GM13977 (cell line): ENCODE measurements at regions not wholly inside any gene's neighbourhood (a gene's known extent, or its start where the extent isn't known, plus 50 kb on each side); places are given as distances from the start of the nearest gene placed in this dataset.

Experiments used
- DNase-seq: peaks from one replicate; pipeline ENCODE4 v3.0.0; 2012; ENCODE audit warnings: low spot score
- CTCF ChIP-seq: IDR thresholded peaks from 2 replicates; pipeline ENCODE4 v1.5.1; 2012; ENCODE audit warnings: mild to moderate bottlenecking, control low read depth; ENCODE audit not compliant: insufficient read depth; ENCODE audit errors: extremely low read depth, missing control alignments
- in situ Hi-C: fragments of 300-500 bp; cut with MboI; formaldehyde crosslinking; loops from one replicate; pipeline ENCODE4 v1.12.0; 2022; ENCODE audit warnings: low sequenced_read_pairs, low pct_unique_long_range_greater_than_20kb, mixed read lengths, inconsistent platforms; ENCODE audit not compliant: unreplicated experiment

GRCh38 chr3:180180795-180181194 is 144.1 kb upstream of the PEX5L start:
- no peak for DNase-seq

GRCh38 chr3:180181387-180181786 is 144.7 kb upstream of the PEX5L start:
- no peak for TF ChIP-seq CTCF
- in situ Hi-C loops = no loop called here
- no peak for DNase-seq

More at GRCh38 chr3:180180795-180181194, 144.1 kb upstream of the PEX5L start:
- no peak for TF ChIP-seq CTCF
- in situ Hi-C loops = no loop called here

GRCh38 chr3:180183346-180183745 is 146.6 kb upstream of the PEX5L start:
- TF ChIP-seq CTCF = no peak
- in situ Hi-C loops = no loop called here
- DNase-seq = no peak

GRCh38 chr3:180184816-180185215 is 148.1 kb upstream of the PEX5L start:
- DNase-seq = no peak
- in situ Hi-C loops = no loop called here
- TF ChIP-seq CTCF = no peak

- in situ Hi-C loops = no loop called here
- DNase-seq = no peak
- no peak for TF ChIP-seq CTCF
Observed at GRCh38 chr3:180185650-180186049, 148.9 kb upstream of the PEX5L start.

- in situ Hi-C loops = no loop called here
- no peak for DNase-seq
- no peak for TF ChIP-seq CTCF
Observed at GRCh38 chr3:180188512-180189309, 152.0 kb upstream of the PEX5L start.
